ENCODE measurements at regions not wholly inside any gene's neighbourhood (a gene's known extent, or its start where the extent isn't known, plus 50 kb on each side); places are given as distances from the start of the nearest gene placed in this dataset.

DNA sequence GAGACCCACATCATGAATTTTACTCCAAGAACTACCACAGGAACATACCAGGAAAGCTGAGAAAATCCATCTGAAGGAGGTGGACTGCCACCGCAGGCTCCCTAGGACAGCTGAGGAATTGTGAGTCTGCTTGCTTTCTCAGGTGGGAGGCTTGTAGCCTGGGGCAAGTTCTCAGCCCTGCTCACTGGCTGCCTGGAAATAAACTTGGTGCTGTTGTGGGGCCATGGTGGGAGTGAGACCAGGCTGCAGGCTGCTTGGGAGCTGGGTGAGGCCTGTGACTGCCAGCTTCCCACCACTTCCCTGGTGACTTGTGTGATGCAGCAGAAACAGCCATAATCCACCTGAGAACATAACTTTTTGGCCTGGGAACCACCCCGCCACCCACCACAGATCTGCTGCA, 132.7 kb upstream of the RAG2 start:
- no peak for ATAC-seq
- no peak for DNase-seq (ENCODE audit: low spot score)
- intact Hi-C loops (cut with micrococcal nuclease; ENCODE audit: unreplicated experiment) (no loop called here), in situ Hi-C loops (cut with HindIII; ENCODE audit: extremely low pct_ligation_motif_present, low pct_unique_long_range_greater_than_20kb) (no loop called here)
- Histone ChIP-seq H4K20me1 (ENCODE audit: insufficient read depth, low read length) (no peaks in the 10 kb centered on the region), H3K27me3 (ENCODE audit: control insufficient read depth in 1 of 2, insufficient read depth in 2 of 2, low read length in 2 of 2) (peaks cover 0 to 11% of the 10 kb centered on the region in 2 experiments; a peak in 1 of 5 replicates), H3K4me2 (ENCODE audit: low read depth, low read length) (no peak overlapping the region), H3K4me3 (replicated peaks in 1 of 3; ENCODE audit: insufficient read depth in 1 of 3, low read depth in 2 of 3, low read length in 3 of 3) (no peak overlapping the region), H3K27ac (ENCODE audit: extremely low read length, insufficient read depth, low read length) (no peak overlapping the region), H3K36me3 (replicated peaks in 1 of 2; ENCODE audit: control insufficient read depth in 1 of 2, insufficient read depth in 2 of 2, low read length in 2 of 2) (no peaks in the 10 kb centered on the region), H3K9me3 (ENCODE audit: low read length) (no peaks in the 10 kb centered on the region), H2AFZ (ENCODE audit: low read length) (no peak overlapping the region), H3K4me1 (ENCODE audit: insufficient read depth, low read length) (no peaks in the 10 kb centered on the region), H3K79me2 (ENCODE audit: insufficient read depth, low read length) (no peaks in the 10 kb centered on the region), H3K9ac (ENCODE audit: insufficient read depth, low read depth, low read length) (no peak overlapping the region)
- no peak for TF ChIP-seq SKI (IDR thresholded peaks at IDR 0.05; ENCODE audit: partially characterized antibody)
- TF ChIP-seq NFE2L1 (CRISPR knock-in tag; IDR thresholded peaks at IDR 0.05; ENCODE audit: borderline replicate concordance), result no peak
- TF ChIP-seq, protein P1, sequence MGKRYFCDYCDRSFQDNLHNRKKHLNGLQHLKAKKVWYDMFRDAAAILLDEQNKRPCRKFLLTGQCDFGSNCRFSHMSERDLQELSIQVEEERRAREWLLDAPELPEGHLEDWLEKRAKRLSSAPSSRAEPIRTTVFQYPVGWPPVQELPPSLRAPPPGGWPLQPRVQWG (CRISPR knock-in tag; IDR thresholded peaks at IDR 0.05; ENCODE audit: borderline replicate concordance, low read depth), result no peak
- no peak for TF ChIP-seq MNT (IDR thresholded peaks at IDR 0.05)
- BruUV-seq (replicated peaks), result no TSS peak
- CTCF ChIA-PET (ENCODE audit: low intra/inter-chr PET ratio, low total read pairs), result no interaction called here
- FAIRE-seq, result no peak
- POLR2A ChIA-PET, result no interaction called here
- WGBS (ENCODE audit: low lambda C conversion rate), result 92% methylated on average over 1 of the region's 2 CpGs

DNA sequence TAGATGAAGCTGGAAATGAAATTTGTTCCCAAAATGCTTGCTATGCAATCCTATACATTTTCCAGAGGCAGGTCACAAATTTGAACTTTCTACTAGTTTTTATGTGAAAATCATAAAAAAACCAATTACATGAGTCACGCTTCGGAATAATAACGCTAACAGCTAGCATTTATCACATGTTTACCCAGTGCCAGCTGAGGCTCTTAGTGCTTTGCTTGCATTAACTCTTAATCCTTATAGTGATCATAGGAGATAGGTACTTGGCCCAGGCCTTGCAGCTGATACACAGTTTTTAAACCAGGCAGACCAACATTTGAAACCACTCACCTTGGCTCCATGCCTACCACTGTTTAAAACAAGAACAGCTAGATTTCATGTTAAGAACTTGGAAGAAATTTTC, 131.8 kb upstream of the RAG2 start:
- FAIRE-seq, result no peak
- POLR2A ChIA-PET, result no interaction called here

More for the DNA sequence above, 131.8 kb upstream of the RAG2 start:
- in situ Hi-C loops (cut with HindIII; ENCODE audit: extremely low pct_ligation_motif_present, low pct_unique_long_range_greater_than_20kb) (no loop called here), intact Hi-C loops (cut with micrococcal nuclease; ENCODE audit: unreplicated experiment) (no loop called here)
- Histone ChIP-seq H2AFZ (ENCODE audit: low read length) (no peak overlapping the region), H3K36me3 (replicated peaks in 1 of 2; ENCODE audit: control insufficient read depth in 1 of 2, insufficient read depth in 2 of 2, low read length in 2 of 2) (no peaks in the 10 kb centered on the region), H3K27ac (ENCODE audit: extremely low read length, insufficient read depth, low read length) (no peak overlapping the region), H3K4me3 (replicated peaks in 1 of 3; ENCODE audit: insufficient read depth in 1 of 3, low read depth in 2 of 3, low read length in 3 of 3) (no peak overlapping the region), H4K20me1 (ENCODE audit: insufficient read depth, low read length) (no peaks in the 10 kb centered on the region), H3K4me1 (ENCODE audit: insufficient read depth, low read length) (no peaks in the 10 kb centered on the region), H3K4me2 (ENCODE audit: low read depth, low read length) (no peak overlapping the region), H3K9me3 (ENCODE audit: low read length) (no peaks in the 10 kb centered on the region), H3K79me2 (ENCODE audit: insufficient read depth, low read length) (no peaks in the 10 kb centered on the region), H3K9ac (ENCODE audit: insufficient read depth, low read depth, low read length) (no peak overlapping the region), H3K27me3 (ENCODE audit: control insufficient read depth in 1 of 2, insufficient read depth in 2 of 2, low read length in 2 of 2) (peaks cover 0 to 11% of the 10 kb centered on the region in 2 experiments; a peak in 2 of 5 replicates)
- CTCF ChIA-PET (ENCODE audit: low intra/inter-chr PET ratio, low total read pairs), result no interaction called here
- DNase-seq (ENCODE audit: low spot score) (no peak), ATAC-seq (no peak)
- 3% methylated on average over 3 of the region's 3 CpGs for WGBS (ENCODE audit: low lambda C conversion rate)
- no TSS peak for BruUV-seq (replicated peaks)
- TF ChIP-seq SMAD9 (CRISPR knock-in tag; IDR thresholded peaks at IDR 0.05), result no peak
- TF ChIP-seq HMGXB4 (CRISPR knock-in tag; IDR thresholded peaks at IDR 0.05; ENCODE audit: borderline replicate concordance in 1 of 2, low read depth in 1 of 2), result no peak
- TF ChIP-seq KAT8 (CRISPR knock-in tag; IDR thresholded peaks at IDR 0.05), result no peak
- TF ChIP-seq ZNF264 (CRISPR knock-in tag; IDR thresholded peaks at IDR 0.05), result no peak
- TF ChIP-seq TBX2 (CRISPR knock-in tag; IDR thresholded peaks at IDR 0.05; ENCODE audit: borderline replicate concordance), result no peak
- no peak for TF ChIP-seq RCOR2 (CRISPR knock-in tag; IDR thresholded peaks at IDR 0.05)
- TF ChIP-seq ZNF564 (CRISPR knock-in tag; IDR thresholded peaks at IDR 0.05), result no peak
- no peak for TF ChIP-seq DNMT3B (CRISPR knock-in tag; conservative IDR thresholded peaks at IDR 0.05)
- no peak for TF ChIP-seq ZNF619 (CRISPR knock-in tag; IDR thresholded peaks at IDR 0.05)

Measured in HepG2 (cell line).